GM19023 (cell line): ENCODE measurements at regions not wholly inside any gene's neighbourhood (a gene's known extent, or its start where the extent isn't known, plus 50 kb on each side); places are given as distances from the start of the nearest gene placed in this dataset.

Experiments
- ATAC-seq: cut with Tn5 transposase; IDR thresholded peaks from one replicate; pipeline ENCODE4 v1.9.1; 2021; ENCODE audit warnings: mild to moderate bottlenecking, moderate library complexity; ENCODE audit not compliant: unreplicated experiment

DNA sequence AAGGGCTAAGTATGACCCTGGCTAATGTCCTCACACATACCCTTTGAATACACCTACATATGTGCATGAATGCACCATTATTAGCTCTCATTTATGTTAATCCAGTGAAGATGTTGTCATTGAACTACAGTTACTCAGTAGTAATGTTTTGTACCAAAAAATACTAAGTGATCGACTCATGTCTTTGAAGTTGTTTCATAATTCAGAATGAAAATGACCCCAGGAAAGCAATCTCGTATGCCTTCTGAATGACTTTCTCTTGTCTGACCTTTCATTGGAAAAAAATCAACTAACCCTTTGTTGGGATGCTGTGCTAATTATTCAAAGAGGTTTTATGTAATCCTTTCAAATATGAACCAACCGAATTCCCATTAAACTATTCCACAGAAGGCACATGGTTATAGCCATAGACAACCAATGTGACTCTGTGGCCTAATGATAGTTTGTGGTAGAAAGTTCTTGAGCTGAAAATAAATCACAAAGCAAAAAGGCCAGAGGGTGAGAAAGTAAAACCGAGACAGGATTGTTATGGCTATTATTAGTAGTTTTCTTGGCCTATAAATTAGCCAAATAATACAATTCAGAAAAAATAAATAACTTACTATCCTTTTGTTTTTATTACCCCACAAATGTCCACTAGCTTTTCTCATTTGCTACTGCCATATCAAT is 86.8 kb upstream of the STARD13 start:
- ATAC-seq = no peak

DNA sequence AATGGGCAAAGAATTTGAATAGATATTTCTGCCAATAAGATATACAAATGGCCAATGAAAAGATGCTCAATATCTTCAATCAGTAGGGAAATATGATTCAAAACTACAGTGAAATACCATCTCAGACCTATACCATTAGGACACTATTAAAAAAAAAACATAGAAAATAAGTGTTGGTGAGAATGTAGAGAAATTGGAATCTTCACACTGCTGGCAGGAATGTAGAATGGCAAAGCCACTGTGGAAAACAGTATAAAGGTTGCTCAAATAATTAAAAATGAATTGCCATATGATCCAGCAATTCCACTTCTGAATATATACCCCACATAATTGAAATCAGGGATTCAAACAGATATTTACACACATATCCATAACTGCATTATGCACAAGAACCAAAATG is 88.1 kb upstream of the STARD13 start:
- ATAC-seq = no peak

GRCh38 chr13:33375421-33375820 is 89.9 kb upstream of the STARD13 start:
- no peak for ATAC-seq

DNA sequence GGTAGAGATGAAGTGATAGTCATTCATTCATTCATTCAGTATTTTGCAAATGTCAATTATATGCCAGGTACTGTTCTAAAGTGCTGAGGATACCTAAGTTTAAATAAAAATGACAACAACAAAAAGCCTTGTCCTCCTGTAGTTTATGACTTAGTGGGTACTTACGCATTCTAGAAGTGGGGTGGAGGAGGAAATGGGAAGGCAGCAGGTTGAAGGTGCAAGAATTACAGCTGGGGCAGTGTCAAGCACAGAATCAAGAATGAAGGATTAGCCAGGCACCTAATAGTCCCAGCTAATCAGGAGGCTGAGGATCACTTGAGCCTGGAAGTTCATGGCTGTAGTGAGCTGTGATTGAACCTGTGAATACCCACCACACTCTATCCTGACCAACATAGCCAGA is 90.7 kb upstream of the STARD13 start:
- no peak for ATAC-seq

DNA sequence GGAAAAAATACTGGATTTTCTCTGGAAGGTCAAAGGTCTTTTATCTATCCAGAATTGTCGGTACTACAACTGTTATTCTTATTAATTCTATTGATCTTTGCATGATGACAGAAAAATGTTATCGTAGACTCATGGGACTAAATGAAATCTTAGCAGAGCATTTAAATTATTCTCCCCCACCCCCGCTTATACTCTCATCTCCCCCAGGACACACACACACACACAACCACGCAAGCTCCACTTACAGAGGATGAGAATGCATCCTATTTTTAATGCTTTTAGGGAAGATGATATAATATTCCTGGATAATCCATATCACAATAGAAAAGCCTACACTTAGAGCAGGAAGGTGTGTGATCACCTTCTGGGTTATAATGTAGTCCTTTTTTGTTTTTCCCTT is 91.9 kb upstream of the STARD13 start:
- no peak for ATAC-seq

- ATAC-seq = no peak
Measured at GRCh38 chr13:33377825-33378224, 92.3 kb upstream of the STARD13 start.

DNA sequence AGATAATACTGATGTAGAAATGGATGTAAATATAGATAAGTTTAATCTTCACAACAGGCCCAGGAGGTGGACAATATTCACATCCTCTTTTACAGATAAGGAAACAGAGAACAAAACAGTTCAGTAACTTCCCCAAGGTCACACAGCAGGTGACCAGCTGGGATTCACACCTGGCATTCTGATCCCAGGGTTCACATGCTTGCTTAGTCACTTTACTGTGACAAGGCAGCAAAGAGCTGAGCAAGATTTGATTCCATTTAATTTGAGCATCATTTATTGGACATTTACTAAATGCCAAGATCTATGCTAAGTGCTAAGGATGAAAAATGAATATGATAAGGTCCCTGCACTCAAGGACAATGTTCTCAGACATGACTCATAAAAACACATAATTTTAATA is 94.1 kb upstream of the STARD13 start:
- no peak for ATAC-seq

DNA sequence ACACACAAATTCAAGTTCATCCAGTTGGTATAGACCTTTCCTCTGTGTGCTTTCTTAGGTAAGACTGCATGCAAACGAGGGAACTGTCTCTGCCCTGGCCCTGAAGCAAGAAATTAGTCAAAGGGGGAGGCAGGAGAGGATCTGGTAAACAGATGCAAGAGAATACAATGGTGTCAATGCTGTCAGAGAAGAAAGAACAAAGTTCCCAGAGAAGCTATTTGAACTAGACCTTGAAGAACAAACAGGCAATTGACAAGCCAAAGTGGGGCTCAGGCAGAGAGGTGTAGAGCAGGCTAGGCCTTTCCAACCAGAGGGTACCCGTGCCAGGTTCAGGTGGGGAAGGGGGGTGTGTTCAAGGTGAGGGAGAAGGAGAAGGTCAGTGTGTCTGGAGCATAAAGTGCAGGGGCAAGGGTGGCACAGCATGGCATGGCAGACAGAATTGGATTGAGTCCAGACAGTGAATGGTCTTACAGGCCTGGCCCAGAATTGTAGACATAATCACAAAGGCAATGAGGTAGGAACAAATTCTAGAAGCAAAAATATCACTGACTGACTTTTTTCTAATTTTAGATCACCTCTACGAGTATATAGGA is 95.0 kb upstream of the STARD13 start:
- no peak for ATAC-seq

DNA sequence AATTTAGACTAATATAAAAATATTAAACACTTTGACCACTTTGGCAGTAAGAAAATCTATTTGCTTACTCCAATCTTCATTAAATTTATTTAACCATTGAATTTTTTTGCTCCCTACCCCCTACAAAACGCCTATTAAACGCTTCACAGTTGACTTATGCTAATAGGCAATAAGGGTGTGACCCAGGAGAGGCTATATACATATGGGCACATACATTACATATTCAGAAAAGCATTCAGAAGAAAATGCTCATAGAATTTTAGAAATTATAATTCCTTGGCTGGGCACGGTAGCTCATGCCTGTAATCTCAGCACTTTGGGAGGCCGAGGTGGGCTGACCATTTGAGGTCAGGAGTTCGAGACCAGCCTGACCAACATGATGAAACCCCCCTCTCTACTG is 95.6 kb upstream of the STARD13 start:
- no peak for ATAC-seq

GRCh38 chr13:33381906-33382305 is 96.4 kb upstream of the STARD13 start:
- no peak for ATAC-seq

- ATAC-seq = no peak
Measured at GRCh38 chr13:33383724-33384577, 98.4 kb upstream of the STARD13 start.

GRCh38 chr13:33388286-33388998 is 102.9 kb upstream of the STARD13 start:
- ATAC-seq = no peak

DNA sequence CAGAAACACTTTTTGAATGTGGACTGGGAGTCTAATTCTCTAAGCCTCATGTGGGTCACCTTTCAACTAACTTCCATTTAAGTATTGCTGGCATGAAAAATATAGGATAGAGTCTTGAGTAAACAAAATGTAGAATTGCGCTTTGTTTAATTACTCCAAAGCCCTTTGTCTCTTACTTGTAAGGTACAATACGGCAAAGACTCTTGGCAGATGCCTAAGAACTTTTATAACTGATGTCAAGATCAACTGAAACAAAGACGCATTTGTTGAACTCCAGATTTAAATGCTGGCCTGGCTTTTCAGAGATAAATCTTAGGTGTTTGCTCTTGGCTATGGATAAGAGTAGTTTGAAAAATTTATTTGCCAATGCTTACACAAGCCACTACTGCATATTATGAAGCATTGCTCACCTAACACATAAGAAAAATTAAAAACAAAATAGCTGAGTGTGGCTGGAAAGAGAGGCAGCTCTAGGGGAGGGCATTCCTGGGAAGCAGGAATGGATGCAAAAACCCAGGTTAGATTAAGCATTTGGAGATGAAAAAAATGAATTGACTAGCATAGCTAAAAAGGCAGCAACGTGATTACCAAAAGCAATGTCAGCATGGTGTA is 107.3 kb upstream of the STARD13 start:
- ATAC-seq = no peak

- ATAC-seq = no peak
Measured at GRCh38 chr13:33394294-33394932, 108.9 kb upstream of the STARD13 start.

DNA sequence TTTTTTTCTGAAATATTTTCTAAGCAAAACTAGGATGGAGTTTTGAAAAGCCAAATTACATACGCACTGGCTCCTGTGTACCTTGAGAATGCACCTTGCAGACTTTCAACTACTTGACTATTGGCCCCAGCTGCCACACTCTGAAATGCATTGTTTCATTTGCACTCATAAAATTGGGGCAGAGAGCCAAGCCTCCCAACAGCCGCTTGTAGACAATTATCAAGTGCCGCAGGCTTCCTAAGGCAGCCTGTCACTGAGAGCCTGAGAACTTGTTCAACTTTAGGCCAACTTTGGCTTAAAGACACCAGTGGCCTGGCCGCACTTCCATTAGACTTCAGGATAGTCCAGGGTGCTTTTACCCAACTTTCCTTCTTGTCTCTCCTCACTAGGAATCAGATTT is 115.7 kb upstream of the STARD13 start:
- no peak for ATAC-seq

- ATAC-seq = no peak
Measured at GRCh38 chr13:33402975-33403374, 117.4 kb upstream of the STARD13 start.

- no peak for ATAC-seq
Measured at GRCh38 chr13:33403807-33404362, 118.3 kb upstream of the STARD13 start.

DNA sequence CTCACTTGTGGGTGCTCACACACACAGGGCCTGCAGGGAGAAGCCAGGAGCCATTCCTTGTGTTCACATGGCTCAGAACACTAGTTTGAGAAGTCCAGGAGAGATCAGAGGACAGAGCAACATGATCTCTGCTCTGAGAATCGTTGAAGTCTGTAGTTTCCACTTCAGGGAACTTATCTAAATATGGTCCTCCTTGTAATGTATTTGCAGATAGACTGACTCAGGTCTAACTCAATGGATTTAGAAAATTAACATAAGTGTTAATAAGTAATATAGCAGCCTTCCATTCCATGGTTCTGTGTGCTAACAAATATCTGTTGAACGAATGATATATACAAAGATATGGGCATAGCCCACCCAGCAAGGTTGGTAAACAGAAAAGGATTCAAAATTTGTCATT is 119.8 kb upstream of the STARD13 start:
- ATAC-seq = no peak

- no peak for ATAC-seq
Measured at GRCh38 chr13:33409673-33410510, 124.3 kb upstream of the STARD13 start.
